Vagina (tissue), 2 donors: ENCODE measurements at regions not wholly inside any gene's neighbourhood (a gene's known extent, or its start where the extent isn't known, plus 50 kb on each side); places are given as distances from the start of the nearest gene placed in this dataset.

Source experiments
- POLR2AphosphoS5 ChIP-seq, 2 donors: sonication (generic); formaldehyde crosslinking; IDR thresholded peaks; one replicate each; pipeline ENCODE4 v1.9.0; 2017; ENCODE audit warnings: antibody characterized with exemption in 2 of 2, mild to moderate bottlenecking in 2 of 2, low read depth in 1 of 2; ENCODE audit not compliant: insufficient read depth in 1 of 2
- TF ChIP-seq, protein P1 (sequence below), 3 experiments: fragments of 450-650 bp in 2 of 3; fragments of 200-600 bp in 1 of 3; sonication (generic) in 1 of 3; IDR thresholded peaks; one replicate each; pipeline ENCODE4 v1.5.1; 2017 to 2019; ENCODE audit warnings: antibody characterized with exemption in 3 of 3, mild to moderate bottlenecking in 2 of 3, moderate library complexity in 2 of 3

DNA sequence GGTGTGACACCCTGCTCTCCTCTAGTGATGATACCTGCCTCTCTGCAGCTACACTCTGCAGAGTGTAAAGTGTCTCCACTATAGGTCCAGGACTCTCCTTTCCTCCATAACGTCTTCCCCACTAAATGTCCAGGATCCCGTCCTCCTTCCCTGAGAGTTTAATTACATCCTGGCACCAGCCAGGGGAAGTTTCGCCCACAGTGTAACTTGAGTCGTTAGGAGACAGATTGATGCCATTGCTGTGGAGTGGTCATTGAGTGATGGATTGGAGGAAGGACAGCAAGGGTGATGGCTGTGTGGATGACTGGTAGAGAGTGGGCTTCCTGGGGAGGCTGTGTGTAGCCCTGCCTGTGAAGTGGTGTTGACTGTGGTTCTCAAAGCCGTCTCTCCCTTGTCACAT lies 84.0 kb upstream of the TMEM132D start:
- TF ChIP-seq, protein P1, sequence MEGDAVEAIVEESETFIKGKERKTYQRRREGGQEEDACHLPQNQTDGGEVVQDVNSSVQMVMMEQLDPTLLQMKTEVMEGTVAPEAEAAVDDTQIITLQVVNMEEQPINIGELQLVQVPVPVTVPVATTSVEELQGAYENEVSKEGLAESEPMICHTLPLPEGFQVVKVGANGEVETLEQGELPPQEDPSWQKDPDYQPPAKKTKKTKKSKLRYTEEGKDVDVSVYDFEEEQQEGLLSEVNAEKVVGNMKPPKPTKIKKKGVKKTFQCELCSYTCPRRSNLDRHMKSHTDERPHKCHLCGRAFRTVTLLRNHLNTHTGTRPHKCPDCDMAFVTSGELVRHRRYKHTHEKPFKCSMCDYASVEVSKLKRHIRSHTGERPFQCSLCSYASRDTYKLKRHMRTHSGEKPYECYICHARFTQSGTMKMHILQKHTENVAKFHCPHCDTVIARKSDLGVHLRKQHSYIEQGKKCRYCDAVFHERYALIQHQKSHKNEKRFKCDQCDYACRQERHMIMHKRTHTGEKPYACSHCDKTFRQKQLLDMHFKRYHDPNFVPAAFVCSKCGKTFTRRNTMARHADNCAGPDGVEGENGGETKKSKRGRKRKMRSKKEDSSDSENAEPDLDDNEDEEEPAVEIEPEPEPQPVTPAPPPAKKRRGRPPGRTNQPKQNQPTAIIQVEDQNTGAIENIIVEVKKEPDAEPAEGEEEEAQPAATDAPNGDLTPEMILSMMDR (IDR thresholded peaks at IDR 0.05): no peak
- TF ChIP-seq POLR2AphosphoS5 (IDR thresholded peaks at IDR 0.05; ENCODE audit: insufficient read depth in 1 of 2, low read depth in 1 of 2): no peak
